ENCODE measurements at regions not wholly inside any gene's neighbourhood (a gene's known extent, or its start where the extent isn't known, plus 50 kb on each side); places are given as distances from the start of the nearest gene placed in this dataset.

DNA sequence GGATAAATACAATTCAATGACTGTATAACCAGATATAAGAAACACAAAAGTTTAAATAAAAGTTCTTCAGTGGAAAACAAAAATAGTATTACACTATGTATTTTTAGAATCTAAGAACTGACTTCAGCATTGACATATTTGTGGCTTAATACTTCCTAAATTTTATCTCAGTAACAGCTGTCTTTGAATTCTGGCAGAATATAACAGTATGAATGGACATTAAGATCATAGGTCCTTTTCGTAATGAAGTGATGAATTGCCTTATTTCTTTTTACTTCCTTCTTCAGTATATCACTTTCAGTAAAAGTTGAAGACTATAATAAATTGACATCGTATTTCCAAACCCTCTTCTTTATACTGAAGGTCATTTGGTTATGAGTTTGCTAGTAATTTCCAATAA lies 1030.0 kb downstream of the MRPL39 start:
- Mint-ChIP-seq H3K9me3 (peaks cover 67% of the 10 kb centered on the region), H3K27me3 (ENCODE audit: insufficient read depth, low read depth, poor library complexity) (no peaks in the 10 kb centered on the region)

More for the DNA sequence above, 1030.0 kb downstream of the MRPL39 start:
- no peak overlapping the region for H3K27ac Mint-ChIP-seq
- ATAC-seq: no peak
- Histone ChIP-seq H3K4me2 (no peak overlapping the region), H3F3A (replicated peaks; ENCODE audit: low read depth) (no peaks in the 10 kb centered on the region), H3K79me2 (replicated peaks; ENCODE audit: insufficient read depth) (no peaks in the 10 kb centered on the region), H3K36me3 (ENCODE audit: insufficient read depth) (no peaks in the 10 kb centered on the region), H3K27me3 (ENCODE audit: insufficient read depth) (no peaks in the 10 kb centered on the region), H3K27ac (ENCODE audit: low read depth) (no peak overlapping the region), H4K20me1 (replicated peaks; ENCODE audit: insufficient read depth) (no peaks in the 10 kb centered on the region), H3K9me2 (ENCODE audit: insufficient read depth) (no peaks in the 10 kb centered on the region), H3K4me3 (no peak overlapping the region), H2AFZ (no peak overlapping the region), H3K4me1 (ENCODE audit: insufficient read depth) (no peaks in the 10 kb centered on the region)
- no peak overlapping the region for H3K4me3 Mint-ChIP-seq
- TF ChIP-seq EZH2 (IDR thresholded peaks at IDR 0.05; ENCODE audit: low read depth, unreplicated experiment) (no peak), CREB1 (CRISPR knock-in tag; IDR thresholded peaks at IDR 0.05; ENCODE audit: low read depth) (no peak), JUNB (IDR thresholded peaks at IDR 0.05; ENCODE audit: unreplicated experiment) (no peak), STAT1 (IDR thresholded peaks at IDR 0.05; ENCODE audit: unreplicated experiment) (no peak), POLR2AphosphoS5 (IDR thresholded peaks at IDR 0.05; ENCODE audit: low read depth) (no peak), ZNF114 (CRISPR knock-in tag; IDR thresholded peaks at IDR 0.05) (no peak), EZH2phosphoT487 (IDR thresholded peaks at IDR 0.05; ENCODE audit: unreplicated experiment) (no peak)
- TF ChIP-seq, protein P1, sequence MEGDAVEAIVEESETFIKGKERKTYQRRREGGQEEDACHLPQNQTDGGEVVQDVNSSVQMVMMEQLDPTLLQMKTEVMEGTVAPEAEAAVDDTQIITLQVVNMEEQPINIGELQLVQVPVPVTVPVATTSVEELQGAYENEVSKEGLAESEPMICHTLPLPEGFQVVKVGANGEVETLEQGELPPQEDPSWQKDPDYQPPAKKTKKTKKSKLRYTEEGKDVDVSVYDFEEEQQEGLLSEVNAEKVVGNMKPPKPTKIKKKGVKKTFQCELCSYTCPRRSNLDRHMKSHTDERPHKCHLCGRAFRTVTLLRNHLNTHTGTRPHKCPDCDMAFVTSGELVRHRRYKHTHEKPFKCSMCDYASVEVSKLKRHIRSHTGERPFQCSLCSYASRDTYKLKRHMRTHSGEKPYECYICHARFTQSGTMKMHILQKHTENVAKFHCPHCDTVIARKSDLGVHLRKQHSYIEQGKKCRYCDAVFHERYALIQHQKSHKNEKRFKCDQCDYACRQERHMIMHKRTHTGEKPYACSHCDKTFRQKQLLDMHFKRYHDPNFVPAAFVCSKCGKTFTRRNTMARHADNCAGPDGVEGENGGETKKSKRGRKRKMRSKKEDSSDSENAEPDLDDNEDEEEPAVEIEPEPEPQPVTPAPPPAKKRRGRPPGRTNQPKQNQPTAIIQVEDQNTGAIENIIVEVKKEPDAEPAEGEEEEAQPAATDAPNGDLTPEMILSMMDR (conservative IDR thresholded peaks at IDR 0.05; ENCODE audit: low read depth in 2 of 2): no peak
- TF ChIP-seq, protein P2, sequence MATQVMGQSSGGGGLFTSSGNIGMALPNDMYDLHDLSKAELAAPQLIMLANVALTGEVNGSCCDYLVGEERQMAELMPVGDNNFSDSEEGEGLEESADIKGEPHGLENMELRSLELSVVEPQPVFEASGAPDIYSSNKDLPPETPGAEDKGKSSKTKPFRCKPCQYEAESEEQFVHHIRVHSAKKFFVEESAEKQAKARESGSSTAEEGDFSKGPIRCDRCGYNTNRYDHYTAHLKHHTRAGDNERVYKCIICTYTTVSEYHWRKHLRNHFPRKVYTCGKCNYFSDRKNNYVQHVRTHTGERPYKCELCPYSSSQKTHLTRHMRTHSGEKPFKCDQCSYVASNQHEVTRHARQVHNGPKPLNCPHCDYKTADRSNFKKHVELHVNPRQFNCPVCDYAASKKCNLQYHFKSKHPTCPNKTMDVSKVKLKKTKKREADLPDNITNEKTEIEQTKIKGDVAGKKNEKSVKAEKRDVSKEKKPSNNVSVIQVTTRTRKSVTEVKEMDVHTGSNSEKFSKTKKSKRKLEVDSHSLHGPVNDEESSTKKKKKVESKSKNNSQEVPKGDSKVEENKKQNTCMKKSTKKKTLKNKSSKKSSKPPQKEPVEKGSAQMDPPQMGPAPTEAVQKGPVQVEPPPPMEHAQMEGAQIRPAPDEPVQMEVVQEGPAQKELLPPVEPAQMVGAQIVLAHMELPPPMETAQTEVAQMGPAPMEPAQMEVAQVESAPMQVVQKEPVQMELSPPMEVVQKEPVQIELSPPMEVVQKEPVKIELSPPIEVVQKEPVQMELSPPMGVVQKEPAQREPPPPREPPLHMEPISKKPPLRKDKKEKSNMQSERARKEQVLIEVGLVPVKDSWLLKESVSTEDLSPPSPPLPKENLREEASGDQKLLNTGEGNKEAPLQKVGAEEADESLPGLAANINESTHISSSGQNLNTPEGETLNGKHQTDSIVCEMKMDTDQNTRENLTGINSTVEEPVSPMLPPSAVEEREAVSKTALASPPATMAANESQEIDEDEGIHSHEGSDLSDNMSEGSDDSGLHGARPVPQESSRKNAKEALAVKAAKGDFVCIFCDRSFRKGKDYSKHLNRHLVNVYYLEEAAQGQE (IDR thresholded peaks at IDR 0.05; ENCODE audit: unreplicated experiment): no peak
- TF ChIP-seq, protein P3, sequence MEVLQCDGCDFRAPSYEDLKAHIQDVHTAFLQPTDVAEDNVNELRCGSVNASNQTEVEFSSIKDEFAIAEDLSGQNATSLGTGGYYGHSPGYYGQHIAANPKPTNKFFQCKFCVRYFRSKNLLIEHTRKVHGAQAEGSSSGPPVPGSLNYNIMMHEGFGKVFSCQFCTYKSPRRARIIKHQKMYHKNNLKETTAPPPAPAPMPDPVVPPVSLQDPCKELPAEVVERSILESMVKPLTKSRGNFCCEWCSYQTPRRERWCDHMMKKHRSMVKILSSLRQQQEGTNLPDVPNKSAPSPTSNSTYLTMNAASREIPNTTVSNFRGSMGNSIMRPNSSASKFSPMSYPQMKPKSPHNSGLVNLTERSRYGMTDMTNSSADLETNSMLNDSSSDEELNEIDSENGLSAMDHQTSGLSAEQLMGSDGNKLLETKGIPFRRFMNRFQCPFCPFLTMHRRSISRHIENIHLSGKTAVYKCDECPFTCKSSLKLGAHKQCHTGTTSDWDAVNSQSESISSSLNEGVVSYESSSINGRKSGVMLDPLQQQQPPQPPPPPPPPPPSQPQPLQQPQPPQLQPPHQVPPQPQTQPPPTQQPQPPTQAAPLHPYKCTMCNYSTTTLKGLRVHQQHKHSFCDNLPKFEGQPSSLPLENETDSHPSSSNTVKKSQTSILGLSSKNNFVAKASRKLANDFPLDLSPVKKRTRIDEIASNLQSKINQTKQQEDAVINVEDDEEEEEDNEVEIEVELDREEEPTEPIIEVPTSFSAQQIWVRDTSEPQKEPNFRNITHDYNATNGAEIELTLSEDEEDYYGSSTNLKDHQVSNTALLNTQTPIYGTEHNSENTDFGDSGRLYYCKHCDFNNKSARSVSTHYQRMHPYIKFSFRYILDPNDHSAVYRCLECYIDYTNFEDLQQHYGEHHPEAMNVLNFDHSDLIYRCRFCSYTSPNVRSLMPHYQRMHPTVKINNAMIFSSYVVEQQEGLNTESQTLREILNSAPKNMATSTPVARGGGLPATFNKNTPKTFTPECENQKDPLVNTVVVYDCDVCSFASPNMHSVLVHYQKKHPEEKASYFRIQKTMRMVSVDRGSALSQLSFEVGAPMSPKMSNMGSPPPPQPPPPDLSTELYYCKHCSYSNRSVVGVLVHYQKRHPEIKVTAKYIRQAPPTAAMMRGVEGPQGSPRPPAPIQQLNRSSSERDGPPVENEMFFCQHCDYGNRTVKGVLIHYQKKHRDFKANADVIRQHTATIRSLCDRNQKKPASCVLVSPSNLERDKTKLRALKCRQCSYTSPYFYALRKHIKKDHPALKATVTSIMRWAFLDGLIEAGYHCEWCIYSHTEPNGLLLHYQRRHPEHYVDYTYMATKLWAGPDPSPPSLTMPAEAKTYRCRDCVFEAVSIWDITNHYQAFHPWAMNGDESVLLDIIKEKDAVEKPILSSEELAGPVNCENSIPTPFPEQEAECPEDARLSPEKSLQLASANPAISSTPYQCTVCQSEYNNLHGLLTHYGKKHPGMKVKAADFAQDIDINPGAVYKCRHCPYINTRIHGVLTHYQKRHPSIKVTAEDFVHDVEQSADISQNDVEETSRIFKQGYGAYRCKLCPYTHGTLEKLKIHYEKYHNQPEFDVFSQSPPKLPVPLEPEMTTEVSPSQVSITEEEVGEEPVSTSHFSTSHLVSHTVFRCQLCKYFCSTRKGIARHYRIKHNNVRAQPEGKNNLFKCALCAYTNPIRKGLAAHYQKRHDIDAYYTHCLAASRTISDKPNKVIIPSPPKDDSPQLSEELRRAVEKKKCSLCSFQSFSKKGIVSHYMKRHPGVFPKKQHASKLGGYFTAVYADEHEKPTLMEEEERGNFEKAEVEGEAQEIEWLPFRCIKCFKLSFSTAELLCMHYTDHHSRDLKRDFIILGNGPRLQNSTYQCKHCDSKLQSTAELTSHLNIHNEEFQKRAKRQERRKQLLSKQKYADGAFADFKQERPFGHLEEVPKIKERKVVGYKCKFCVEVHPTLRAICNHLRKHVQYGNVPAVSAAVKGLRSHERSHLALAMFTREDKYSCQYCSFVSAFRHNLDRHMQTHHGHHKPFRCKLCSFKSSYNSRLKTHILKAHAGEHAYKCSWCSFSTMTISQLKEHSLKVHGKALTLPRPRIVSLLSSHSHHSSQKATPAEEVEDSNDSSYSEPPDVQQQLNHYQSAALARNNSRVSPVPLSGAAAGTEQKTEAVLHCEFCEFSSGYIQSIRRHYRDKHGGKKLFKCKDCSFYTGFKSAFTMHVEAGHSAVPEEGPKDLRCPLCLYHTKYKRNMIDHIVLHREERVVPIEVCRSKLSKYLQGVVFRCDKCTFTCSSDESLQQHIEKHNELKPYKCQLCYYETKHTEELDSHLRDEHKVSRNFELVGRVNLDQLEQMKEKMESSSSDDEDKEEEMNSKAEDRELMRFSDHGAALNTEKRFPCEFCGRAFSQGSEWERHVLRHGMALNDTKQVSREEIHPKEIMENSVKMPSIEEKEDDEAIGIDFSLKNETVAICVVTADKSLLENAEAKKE (CRISPR knock-in tag; IDR thresholded peaks at IDR 0.05): no peak
- TF ChIP-seq, protein P4, sequence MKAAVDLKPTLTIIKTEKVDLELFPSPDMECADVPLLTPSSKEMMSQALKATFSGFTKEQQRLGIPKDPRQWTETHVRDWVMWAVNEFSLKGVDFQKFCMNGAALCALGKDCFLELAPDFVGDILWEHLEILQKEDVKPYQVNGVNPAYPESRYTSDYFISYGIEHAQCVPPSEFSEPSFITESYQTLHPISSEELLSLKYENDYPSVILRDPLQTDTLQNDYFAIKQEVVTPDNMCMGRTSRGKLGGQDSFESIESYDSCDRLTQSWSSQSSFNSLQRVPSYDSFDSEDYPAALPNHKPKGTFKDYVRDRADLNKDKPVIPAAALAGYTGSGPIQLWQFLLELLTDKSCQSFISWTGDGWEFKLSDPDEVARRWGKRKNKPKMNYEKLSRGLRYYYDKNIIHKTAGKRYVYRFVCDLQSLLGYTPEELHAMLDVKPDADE (IDR thresholded peaks at IDR 0.05): no peak
- H3K36me3 Mint-ChIP-seq (ENCODE audit: low read depth): 0 out of 3 replicates have a peak, but pooled peaks cover 5% of the 10 kb centered on the region
- DNase-seq (ENCODE audit: low spot score): no peak
- no peaks in the 10 kb centered on the region for H3K4me1 Mint-ChIP-seq

Measured in GM23338 (cell line).